HEK293 (cell line): ENCODE measurements at regions not wholly inside any gene's neighbourhood (a gene's known extent, or its start where the extent isn't known, plus 50 kb on each side); places are given as distances from the start of the nearest gene placed in this dataset.

Experiments used
- CTCF ChIA-PET: fragments of 350-600 bp; formaldehyde crosslinking; extraction: SDS; loops from one replicate; lab custom pipeline; 2021; ENCODE audit warnings: antibody characterized with exemption; lab: Yijun Ruan, JAX
- POLR2A ChIA-PET: fragments of 300-600 bp; formaldehyde crosslinking; extraction: SDS; loops from one replicate; lab custom pipeline; 2020; ENCODE audit warnings: antibody characterized with exemption, inconsistent platforms; lab: Yijun Ruan, JAX
- H3K27ac ChIP-seq: fragments of 200-500 bp; sonication (Bioruptor generic); 2 replicates; pipeline ENCODE4 v1.5.1; 2014; ENCODE audit warnings: low read depth, low read length, control low read depth, inconsistent platforms; ENCODE audit errors: extremely low read depth
- H3K36me3 ChIP-seq, 2 experiments: fragments of 200-500 bp in 1 of 2; sonication (Bioruptor generic) in 1 of 2; 1 replicate in 1 of 2; 2 replicates in 1 of 2; pipeline ENCODE4 v1.5.1; 2014 to 2017; ENCODE audit warnings: inconsistent platforms in 2 of 2, low read length in 2 of 2; ENCODE audit not compliant: control insufficient read depth in 2 of 2, insufficient read depth in 1 of 2
- H3K4me1 ChIP-seq: fragments of 200-500 bp; sonication (Bioruptor generic); 2 replicates; pipeline ENCODE4 v1.5.1; 2014; ENCODE audit warnings: mild to moderate bottlenecking, low read length, inconsistent platforms; ENCODE audit not compliant: control insufficient read depth, insufficient read depth
- H3K4me3 ChIP-seq: 2 replicates; pipeline ENCODE4 v1.5.1; 2011; ENCODE audit warnings: low read depth, mild to moderate bottlenecking, control low read depth, low read length, moderate library complexity
- H3K9me3 ChIP-seq: fragments of 200-500 bp; sonication (Bioruptor generic); 2 replicates; pipeline ENCODE4 v1.5.1; 2014; ENCODE audit warnings: low read depth, low read length, inconsistent platforms; ENCODE audit not compliant: control insufficient read depth, insufficient read depth
- BCL6B ChIP-seq: fragments of 450-650 bp; formaldehyde crosslinking; IDR thresholded peaks from 2 replicates; pipeline ENCODE4 v1.5.1; 2017; ENCODE audit warnings: missing biosample characterization, missing genetic modification characterization
- KLF16 ChIP-seq: fragments of 450-650 bp; formaldehyde crosslinking; IDR thresholded peaks from 2 replicates; pipeline ENCODE4 v1.5.1; 2017; ENCODE audit warnings: missing biosample characterization, missing genetic modification characterization
- REPIN1 ChIP-seq: fragments of 450-650 bp; formaldehyde crosslinking; IDR thresholded peaks from 2 replicates; pipeline ENCODE4 v1.5.1; 2017; ENCODE audit warnings: missing biosample characterization, missing genetic modification characterization, low read depth
- SCRT1 ChIP-seq: fragments of 450-650 bp; formaldehyde crosslinking; IDR thresholded peaks from 2 replicates; pipeline ENCODE4 v1.5.1; 2016; ENCODE audit warnings: missing biosample characterization, missing genetic modification characterization, borderline replicate concordance
- ZBTB10 ChIP-seq: fragments of 450-650 bp; formaldehyde crosslinking; IDR thresholded peaks from 2 replicates; pipeline ENCODE4 v1.5.1; 2016; ENCODE audit warnings: missing biosample characterization, missing genetic modification characterization
- ZFP37 ChIP-seq: fragments of 450-650 bp; formaldehyde crosslinking; IDR thresholded peaks from 2 replicates; pipeline ENCODE4 v1.5.1; 2016; ENCODE audit warnings: missing biosample characterization, missing genetic modification characterization
- ZNF121 ChIP-seq: fragments of 450-650 bp; formaldehyde crosslinking; IDR thresholded peaks from 2 replicates; pipeline ENCODE4 v1.5.1; 2016; ENCODE audit warnings: missing biosample characterization, missing genetic modification characterization
- ZNF157 ChIP-seq: fragments of 450-650 bp; formaldehyde crosslinking; IDR thresholded peaks from 2 replicates; pipeline ENCODE4 v1.5.1; 2016; ENCODE audit warnings: missing biosample characterization, missing genetic modification characterization
- ZNF211 ChIP-seq: fragments of 450-650 bp; formaldehyde crosslinking; IDR thresholded peaks from 2 replicates; pipeline ENCODE4 v1.5.1; 2016; ENCODE audit warnings: low read depth, missing biosample characterization, missing genetic modification characterization
- ZNF280D ChIP-seq: fragments of 450-650 bp; formaldehyde crosslinking; IDR thresholded peaks from 2 replicates; pipeline ENCODE4 v1.5.1; 2016; ENCODE audit warnings: missing biosample characterization, missing genetic modification characterization
- ZNF776 ChIP-seq: fragments of 450-650 bp; formaldehyde crosslinking; IDR thresholded peaks from 2 replicates; pipeline ENCODE4 v1.5.0; 2017; ENCODE audit warnings: missing biosample characterization, missing genetic modification characterization, borderline replicate concordance
- ZNF792 ChIP-seq: fragments of 450-650 bp; formaldehyde crosslinking; IDR thresholded peaks from 2 replicates; pipeline ENCODE4 v1.5.1; 2016; ENCODE audit warnings: missing biosample characterization, missing genetic modification characterization
- ZSCAN16 ChIP-seq: fragments of 450-650 bp; formaldehyde crosslinking; IDR thresholded peaks from 2 replicates; pipeline ENCODE4 v1.5.1; 2016; ENCODE audit warnings: missing biosample characterization, missing genetic modification characterization
- ZSCAN30 ChIP-seq: fragments of 450-650 bp; IDR thresholded peaks from 2 replicates; pipeline ENCODE4 v1.5.1; 2018; ENCODE audit warnings: missing biosample characterization, mild to moderate bottlenecking, missing genetic modification characterization, moderate library complexity
- TF ChIP-seq, protein P1 (sequence below): fragments of 450-650 bp; formaldehyde crosslinking; IDR thresholded peaks from 2 replicates; pipeline ENCODE4 v1.5.0; 2017; ENCODE audit warnings: missing biosample characterization, missing genetic modification characterization, borderline replicate concordance
- TF ChIP-seq, protein P2 (sequence below): fragments of 450-650 bp; formaldehyde crosslinking; IDR thresholded peaks from 2 replicates; pipeline ENCODE4 v1.5.1; 2016; ENCODE audit warnings: missing biosample characterization, missing genetic modification characterization
- TF ChIP-seq, protein P3 (sequence below): fragments of 450-650 bp; formaldehyde crosslinking; IDR thresholded peaks from 2 replicates; pipeline ENCODE4 v1.5.1; 2017; ENCODE audit warnings: missing biosample characterization, missing genetic modification characterization

- POLR2A ChIA-PET: no interaction called here
- H3K4me3 ChIP-seq: no peak overlapping the region
- H3K4me1 ChIP-seq: peaks cover 8% of the 10 kb centered on the region
- no peaks in the 10 kb centered on the region for H3K9me3 ChIP-seq
- CTCF ChIA-PET: no interaction called here
- no peak overlapping the region for H3K27ac ChIP-seq
- TF ChIP-seq ZNF157 (tag by site-specific recombination) (no peak), ZNF121 (tag by site-specific recombination) (no peak), KLF16 (no peak), ZNF211 (no peak), ZBTB10 (tag by site-specific recombination) (no peak), ZNF792 (tag by site-specific recombination) (no peak), ZSCAN16 (no peak), ZSCAN30 (tag by site-specific recombination) (no peak), REPIN1 (no peak), ZNF280D (tag by site-specific recombination) (no peak), BCL6B (tag by site-specific recombination) (no peak), ZNF776 (tag by site-specific recombination) (no peak), SCRT1 (tag by site-specific recombination) (no peak), ZFP37 (tag by site-specific recombination) (no peak)
- TF ChIP-seq, protein P1, sequence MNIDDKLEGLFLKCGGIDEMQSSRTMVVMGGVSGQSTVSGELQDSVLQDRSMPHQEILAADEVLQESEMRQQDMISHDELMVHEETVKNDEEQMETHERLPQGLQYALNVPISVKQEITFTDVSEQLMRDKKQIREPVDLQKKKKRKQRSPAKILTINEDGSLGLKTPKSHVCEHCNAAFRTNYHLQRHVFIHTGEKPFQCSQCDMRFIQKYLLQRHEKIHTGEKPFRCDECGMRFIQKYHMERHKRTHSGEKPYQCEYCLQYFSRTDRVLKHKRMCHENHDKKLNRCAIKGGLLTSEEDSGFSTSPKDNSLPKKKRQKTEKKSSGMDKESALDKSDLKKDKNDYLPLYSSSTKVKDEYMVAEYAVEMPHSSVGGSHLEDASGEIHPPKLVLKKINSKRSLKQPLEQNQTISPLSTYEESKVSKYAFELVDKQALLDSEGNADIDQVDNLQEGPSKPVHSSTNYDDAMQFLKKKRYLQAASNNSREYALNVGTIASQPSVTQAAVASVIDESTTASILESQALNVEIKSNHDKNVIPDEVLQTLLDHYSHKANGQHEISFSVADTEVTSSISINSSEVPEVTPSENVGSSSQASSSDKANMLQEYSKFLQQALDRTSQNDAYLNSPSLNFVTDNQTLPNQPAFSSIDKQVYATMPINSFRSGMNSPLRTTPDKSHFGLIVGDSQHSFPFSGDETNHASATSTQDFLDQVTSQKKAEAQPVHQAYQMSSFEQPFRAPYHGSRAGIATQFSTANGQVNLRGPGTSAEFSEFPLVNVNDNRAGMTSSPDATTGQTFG (tag by site-specific recombination): no peak
- TF ChIP-seq, protein P2, sequence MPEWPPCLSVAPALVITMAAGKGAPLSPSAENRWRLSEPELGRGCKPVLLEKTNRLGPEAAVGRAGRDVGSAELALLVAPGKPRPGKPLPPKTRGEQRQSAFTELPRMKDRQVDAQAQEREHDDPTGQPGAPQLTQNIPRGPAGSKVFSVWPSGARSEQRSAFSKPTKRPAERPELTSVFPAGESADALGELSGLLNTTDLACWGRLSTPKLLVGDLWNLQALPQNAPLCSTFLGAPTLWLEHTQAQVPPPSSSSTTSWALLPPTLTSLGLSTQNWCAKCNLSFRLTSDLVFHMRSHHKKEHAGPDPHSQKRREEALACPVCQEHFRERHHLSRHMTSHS (tag by site-specific recombination): no peak
- TF ChIP-seq, protein P3, sequence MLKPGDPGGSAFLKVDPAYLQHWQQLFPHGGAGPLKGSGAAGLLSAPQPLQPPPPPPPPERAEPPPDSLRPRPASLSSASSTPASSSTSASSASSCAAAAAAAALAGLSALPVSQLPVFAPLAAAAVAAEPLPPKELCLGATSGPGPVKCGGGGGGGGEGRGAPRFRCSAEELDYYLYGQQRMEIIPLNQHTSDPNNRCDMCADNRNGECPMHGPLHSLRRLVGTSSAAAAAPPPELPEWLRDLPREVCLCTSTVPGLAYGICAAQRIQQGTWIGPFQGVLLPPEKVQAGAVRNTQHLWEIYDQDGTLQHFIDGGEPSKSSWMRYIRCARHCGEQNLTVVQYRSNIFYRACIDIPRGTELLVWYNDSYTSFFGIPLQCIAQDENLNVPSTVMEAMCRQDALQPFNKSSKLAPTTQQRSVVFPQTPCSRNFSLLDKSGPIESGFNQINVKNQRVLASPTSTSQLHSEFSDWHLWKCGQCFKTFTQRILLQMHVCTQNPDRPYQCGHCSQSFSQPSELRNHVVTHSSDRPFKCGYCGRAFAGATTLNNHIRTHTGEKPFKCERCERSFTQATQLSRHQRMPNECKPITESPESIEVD (tag by site-specific recombination): no peak
- TF ChIP-seq, all 188 proteins: peak for 0
- H3K36me3 ChIP-seq: no peaks in the 10 kb centered on the region
Observed at GRCh38 chr7:33804140-33804660, 101.1 kb upstream of the BMPER start.
